HL-60 (cell line): ENCODE measurements at regions not wholly inside any gene's neighbourhood (a gene's known extent, or its start where the extent isn't known, plus 50 kb on each side); places are given as distances from the start of the nearest gene placed in this dataset.

Experiments
- CTCF ChIP-seq: IDR thresholded peaks from one replicate; pipeline ENCODE4 v1.5.1; 2011; ENCODE audit warnings: low read length, control low read depth, inconsistent platforms; ENCODE audit not compliant: insufficient read depth
- GABPA ChIP-seq: IDR thresholded peaks from 2 replicates; pipeline ENCODE4 v1.6.1; 2012; ENCODE audit warnings: low read depth
- POLR2AphosphoS5 ChIP-seq: IDR thresholded peaks from 2 replicates; pipeline ENCODE4 v1.6.1; 2012; ENCODE audit warnings: low read depth
- REST ChIP-seq: IDR thresholded peaks from 2 replicates; pipeline ENCODE4 v1.6.1; 2012; ENCODE audit warnings: low read depth; ENCODE audit not compliant: insufficient replicate concordance
- SPI1 ChIP-seq: IDR thresholded peaks from 2 replicates; pipeline ENCODE4 v1.6.1; 2012; ENCODE audit warnings: low read depth, mild to moderate bottlenecking, borderline replicate concordance

- TF ChIP-seq CTCF (no peak), POLR2AphosphoS5 (no peak), REST (no peak), GABPA (no peak), SPI1 (no peak)
Observed at GRCh38 chr13:30821421-30821820, 84.7 kb upstream of the MEDAG start.
